ENCODE measurements at regions not wholly inside any gene's neighbourhood (a gene's known extent, or its start where the extent isn't known, plus 50 kb on each side); places are given as distances from the start of the nearest gene placed in this dataset.
"Not testable (repeated sequence)": the region's sequence is repeated elsewhere in the genome, so short reads cannot be mapped to it uniquely, and the experiment has no call there.

GRCh38 chr20:52305024-52305645 is 113.6 kb upstream of the ZFP64 start:
- TF ChIP-seq CTCF (IDR thresholded peaks at IDR 0.05) (no peak), POLR2A (IDR thresholded peaks at IDR 0.05) (no peak)
- Histone ChIP-seq H3K27me3 (no peaks in the 10 kb centered on the region), H3K4me1 (no peaks in the 10 kb centered on the region), H3K36me3 (no peaks in the 10 kb centered on the region), H3K4me3 (replicated peaks in 1 of 3) (no peak overlapping the region), H3K27ac (no peak overlapping the region), H3K9me3 (no peaks in the 10 kb centered on the region)
- 94 to 95% methylated on average over 3 of the region's 3 CpGs for WGBS, 2 donors
- intact Hi-C loops (cut with DNase I), result no loop called here
- DNase-seq, result no peak

GRCh38 chr20:52303281-52303950 is 111.8 kb upstream of the ZFP64 start:
- Histone ChIP-seq H3K27ac (no peak overlapping the region), H3K27me3 (no peaks in the 10 kb centered on the region), H3K4me1 (no peaks in the 10 kb centered on the region), H3K4me3 (replicated peaks in 1 of 3) (no peak overlapping the region), H3K36me3 (no peaks in the 10 kb centered on the region), H3K9me3 (no peaks in the 10 kb centered on the region)
- intact Hi-C loops (cut with DNase I), result no loop called here
- 60 to 70% methylated on average over 7 of the region's 7 CpGs for WGBS, 2 donors
- TF ChIP-seq CTCF (IDR thresholded peaks at IDR 0.05) (no peak), POLR2A (IDR thresholded peaks at IDR 0.05) (no peak)
- DNase-seq, result no peak

- no peaks in the 10 kb centered on the region for H3K4me1 ChIP-seq
- no peaks in the 10 kb centered on the region for H3K36me3 ChIP-seq
- WGBS, 2 donors, result 65 to 81% methylated on average over 3 of the region's 3 CpGs
- no peak for DNase-seq
- no peak overlapping the region for H3K27ac ChIP-seq
- no peak overlapping the region for H3K4me3 ChIP-seq (replicated peaks in 1 of 3)
- intact Hi-C loops (cut with DNase I), result no loop called here
- no peak for TF ChIP-seq POLR2A (IDR thresholded peaks at IDR 0.05)
- no peak for TF ChIP-seq CTCF (IDR thresholded peaks at IDR 0.05)
- H3K9me3 ChIP-seq, result no peaks in the 10 kb centered on the region
- no peaks in the 10 kb centered on the region for H3K27me3 ChIP-seq
Observed at GRCh38 chr20:52302736-52303135, 111.2 kb upstream of the ZFP64 start.

- intact Hi-C loops (cut with DNase I); H3K4me1 ChIP-seq; H3K27me3 ChIP-seq; H3K4me3 ChIP-seq (replicated peaks in 1 of 3); H3K36me3 ChIP-seq; DNase-seq; H3K27ac ChIP-seq; H3K9me3 ChIP-seq: not testable (repeated sequence)
- WGBS, 2 donors, result 97% methylated on average over 6 of the region's 6 CpGs
Observed at GRCh38 chr20:52302051-52302450, 110.5 kb upstream of the ZFP64 start.

- Histone ChIP-seq H3K9me3 (no peaks in the 10 kb centered on the region), H3K27ac (no peak overlapping the region), H3K4me1 (no peaks in the 10 kb centered on the region), H3K27me3 (no peaks in the 10 kb centered on the region), H3K36me3 (no peaks in the 10 kb centered on the region), H3K4me3 (replicated peaks in 1 of 3) (no peak overlapping the region)
- TF ChIP-seq CTCF (IDR thresholded peaks at IDR 0.05), result no peak
- no peak for TF ChIP-seq POLR2A (IDR thresholded peaks at IDR 0.05)
- intact Hi-C loops (cut with DNase I), result no loop called here
- DNase-seq, result no peak
- 83 to 87% methylated on average over 7 of the region's 7 CpGs for WGBS, 2 donors
Observed at GRCh38 chr20:52295556-52295955, 104.0 kb upstream of the ZFP64 start.
